SHP77 (cell line): ENCODE measurements at regions not wholly inside any gene's neighbourhood (a gene's known extent, or its start where the extent isn't known, plus 50 kb on each side); places are given as distances from the start of the nearest gene placed in this dataset.
"Not testable (repeated sequence)": the region's sequence is repeated elsewhere in the genome, so short reads cannot be mapped to it uniquely, and the experiment has no call there.

ENCODE experiments used
- DNase-seq, 2 experiments: peaks; one replicate each; lab custom pipeline; 2025; lab: John Stamatoyannopoulos, UW

DNA sequence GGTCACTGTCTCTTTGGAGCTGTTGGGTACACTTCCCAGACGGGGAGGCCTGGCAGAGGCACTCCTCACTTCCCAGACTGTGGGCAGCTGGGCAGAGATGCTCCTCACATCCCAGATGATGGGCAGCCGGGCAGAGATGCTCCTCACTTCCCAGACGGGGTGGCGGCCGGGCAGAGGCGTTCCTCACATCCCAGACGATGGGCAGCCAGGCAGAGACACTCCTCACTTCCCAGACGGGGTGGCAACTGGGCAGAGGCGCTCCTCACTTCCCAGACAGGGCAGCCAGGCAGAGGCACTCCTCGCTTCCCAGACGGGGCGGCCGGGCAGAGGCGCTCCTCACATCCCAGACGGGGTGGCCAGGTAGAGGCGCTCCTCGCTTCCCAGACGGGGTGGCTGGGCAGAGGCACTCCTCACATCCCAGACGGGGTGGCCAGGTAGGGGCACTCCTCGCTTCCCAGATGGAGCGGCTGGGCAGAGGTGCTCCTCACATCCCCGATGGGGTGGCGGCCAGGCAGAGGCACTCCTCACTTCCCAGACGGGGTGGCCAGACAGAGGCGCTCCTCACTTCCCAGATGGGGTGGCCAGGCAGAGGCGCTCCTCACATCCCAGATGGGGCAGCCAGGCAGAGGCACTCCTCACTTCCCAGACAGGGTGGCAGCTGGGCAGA is 833.1 kb upstream of the RAG2 start:
- DNase-seq, result not testable (repeated sequence)

DNA sequence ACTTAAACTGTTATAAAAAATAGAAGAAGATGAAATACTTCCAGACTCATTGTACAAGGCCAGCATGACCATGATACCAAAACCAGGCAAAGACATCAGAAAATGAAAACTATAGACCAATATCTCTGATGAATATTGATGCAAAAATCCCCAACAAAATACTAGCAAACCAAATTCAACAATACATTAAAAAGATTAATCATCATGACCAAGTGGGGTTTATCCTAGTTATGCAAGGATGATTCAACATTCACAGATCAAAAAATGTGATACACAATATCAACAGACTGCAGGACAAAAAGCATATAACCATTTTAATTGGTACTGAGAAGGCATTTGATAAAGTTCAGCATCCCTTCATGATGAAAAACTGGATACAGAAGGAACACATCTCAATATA is 824.5 kb upstream of the RAG2 start:
- DNase-seq, result no peak

DNA sequence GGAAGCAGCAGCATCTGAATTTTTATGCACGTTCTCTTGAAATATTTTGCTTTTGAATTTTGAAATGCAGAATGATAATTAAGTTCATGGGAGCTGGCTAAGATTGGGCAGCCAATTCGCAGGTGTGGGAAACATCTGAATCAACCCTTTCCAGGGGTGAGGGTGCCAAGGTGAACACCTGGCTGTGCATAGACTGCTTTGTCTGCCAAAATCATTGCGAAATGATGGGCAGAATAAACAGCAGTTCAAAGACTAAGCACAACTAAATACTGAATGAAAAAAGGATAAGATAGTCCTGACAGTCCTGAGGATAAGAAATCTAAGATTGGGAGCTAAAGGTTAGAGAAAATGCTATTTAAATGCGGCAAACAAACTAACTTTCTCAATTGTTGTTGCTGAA is 813.3 kb upstream of the RAG2 start:
- no peak for DNase-seq

DNA sequence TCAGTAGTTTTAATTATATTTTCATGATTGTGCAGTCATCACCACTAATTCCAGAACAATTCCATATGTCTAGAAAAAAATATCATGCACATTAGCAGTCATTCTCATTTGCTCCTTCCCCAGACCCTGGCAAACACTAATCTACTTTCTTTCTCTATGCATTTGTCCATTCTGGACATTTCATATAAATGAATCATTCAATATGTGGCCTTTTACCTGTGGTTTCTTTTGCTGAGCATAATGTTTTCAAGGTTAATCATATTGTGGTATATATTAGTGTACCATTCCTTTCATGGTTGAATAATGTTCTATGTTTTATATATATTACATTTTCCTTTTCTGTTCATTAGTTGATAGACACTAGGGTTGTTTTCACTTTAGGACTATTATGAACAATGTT is 811.1 kb upstream of the RAG2 start:
- DNase-seq, result no peak

DNA sequence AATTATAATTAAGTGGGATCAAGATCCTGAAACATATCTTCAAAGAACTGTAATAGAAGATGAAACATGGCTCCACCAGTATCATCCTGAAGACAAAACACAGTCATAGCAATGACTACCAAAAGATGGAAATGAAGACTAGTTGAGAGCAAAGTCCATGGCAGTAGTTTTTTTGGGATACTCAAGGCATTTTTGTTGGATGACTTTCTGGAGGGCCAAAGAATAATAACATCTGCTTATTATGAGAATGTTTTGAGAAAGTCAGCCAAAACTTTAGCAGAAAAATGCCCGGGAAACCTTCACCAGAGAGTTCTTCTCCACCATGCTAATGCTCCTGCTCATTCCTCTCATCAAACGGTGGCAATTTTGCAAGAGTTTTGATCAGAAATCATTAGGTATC is 809.4 kb upstream of the RAG2 start:
- no peak for DNase-seq

DNA sequence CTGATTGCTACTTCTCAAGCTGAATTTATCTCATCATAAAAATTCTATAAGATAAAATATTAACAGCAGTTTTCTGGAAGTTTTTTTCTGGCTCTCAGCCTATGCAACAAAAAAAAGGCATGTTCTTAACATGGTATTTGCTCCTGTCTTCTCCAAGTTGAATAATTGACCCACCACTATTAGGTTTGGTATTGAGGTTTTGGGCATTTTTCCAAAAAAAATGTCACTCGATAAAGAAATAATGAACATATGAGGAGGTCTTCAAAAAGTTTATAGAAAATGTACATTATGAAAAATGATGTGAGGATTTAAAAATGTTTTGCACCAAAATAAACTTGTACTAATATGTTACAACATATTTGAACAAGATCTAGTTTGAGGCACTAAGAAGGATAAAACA is 808.6 kb upstream of the RAG2 start:
- DNase-seq, result no peak

DNA sequence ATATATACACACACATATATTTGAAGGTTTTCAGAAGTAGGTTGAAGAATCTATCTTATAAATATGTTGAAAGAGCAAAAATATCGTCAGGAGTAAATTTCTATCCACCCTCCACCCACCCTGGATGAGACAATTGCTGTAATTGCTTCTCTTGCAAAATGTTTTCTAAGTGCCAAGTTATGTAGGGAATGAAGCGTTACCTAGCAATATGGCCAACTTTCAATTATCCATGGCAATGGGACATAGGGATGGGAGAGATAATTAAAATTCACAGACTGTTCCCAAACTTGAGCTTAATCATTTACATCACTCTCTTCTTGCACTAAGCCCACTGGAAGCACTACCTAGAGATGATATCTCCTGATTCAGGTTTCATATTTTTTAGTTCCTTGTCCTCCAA is 806.2 kb upstream of the RAG2 start:
- DNase-seq, result no peak

DNA sequence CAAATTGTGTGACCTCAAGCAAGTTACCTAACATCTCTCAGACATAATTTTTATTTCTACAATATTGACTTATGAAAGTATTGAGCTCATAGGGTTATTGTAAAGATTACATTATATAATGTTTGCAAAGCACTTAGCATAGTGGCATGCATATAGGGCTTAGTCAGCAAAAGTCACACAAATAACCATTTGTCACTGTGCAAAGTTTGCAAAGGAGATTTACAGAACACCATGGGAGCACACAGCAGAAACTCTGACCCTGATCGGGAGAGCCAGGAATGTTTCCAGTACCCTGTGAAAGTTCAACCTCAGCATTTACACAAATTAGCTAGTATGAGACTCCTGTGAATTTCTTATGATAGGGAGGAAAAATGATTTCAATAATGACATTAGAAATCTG is 804.6 kb upstream of the RAG2 start:
- no peak for DNase-seq

DNA sequence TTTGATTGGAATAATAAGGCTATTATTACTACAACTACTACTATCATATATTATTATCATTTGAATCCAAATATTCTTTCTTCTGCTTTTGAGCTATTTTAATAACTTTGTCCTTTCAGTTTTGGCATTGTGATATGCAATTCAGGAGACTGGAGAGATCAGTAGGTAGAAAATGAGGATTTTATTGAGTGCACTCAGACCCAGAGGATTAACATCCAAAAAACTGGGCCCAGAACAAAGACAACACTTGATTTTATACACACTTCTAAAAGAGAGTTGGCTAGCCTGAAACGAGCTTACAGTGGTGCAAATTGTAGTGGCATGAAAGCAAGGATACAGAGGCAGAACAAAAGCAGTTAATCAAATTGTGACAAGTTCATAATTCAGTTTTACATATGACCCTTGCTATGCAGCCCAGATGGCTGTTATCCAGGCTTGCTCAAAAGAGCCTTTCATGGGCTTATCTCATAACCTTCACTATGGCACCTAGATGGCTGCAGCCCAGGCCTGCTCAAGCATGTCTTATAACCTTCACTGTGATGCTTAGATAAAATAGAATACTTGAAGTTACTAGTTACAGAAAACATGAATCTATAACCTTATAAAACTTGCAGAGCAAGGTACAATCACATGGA is 796.3 kb upstream of the RAG2 start:
- DNase-seq, result no peak

DNA sequence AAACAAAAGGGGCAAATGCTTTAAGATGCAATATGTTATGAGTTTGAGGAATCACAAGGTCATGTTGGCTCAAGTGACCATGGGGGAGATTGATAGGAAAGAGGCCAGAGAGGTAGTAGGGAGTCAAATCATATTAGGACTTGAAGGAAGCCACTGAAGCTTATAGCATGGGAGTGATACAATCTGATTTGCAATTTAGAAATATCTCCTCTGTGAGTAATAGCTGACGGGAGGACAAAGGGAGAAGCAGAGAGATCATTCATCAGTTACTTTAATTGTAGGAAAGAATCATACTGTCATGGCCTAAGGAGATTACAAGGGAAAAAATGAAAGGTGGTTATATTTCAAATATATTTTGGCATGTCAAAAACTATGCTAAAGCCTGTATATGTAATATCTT is 793.6 kb upstream of the RAG2 start:
- no peak for DNase-seq

DNA sequence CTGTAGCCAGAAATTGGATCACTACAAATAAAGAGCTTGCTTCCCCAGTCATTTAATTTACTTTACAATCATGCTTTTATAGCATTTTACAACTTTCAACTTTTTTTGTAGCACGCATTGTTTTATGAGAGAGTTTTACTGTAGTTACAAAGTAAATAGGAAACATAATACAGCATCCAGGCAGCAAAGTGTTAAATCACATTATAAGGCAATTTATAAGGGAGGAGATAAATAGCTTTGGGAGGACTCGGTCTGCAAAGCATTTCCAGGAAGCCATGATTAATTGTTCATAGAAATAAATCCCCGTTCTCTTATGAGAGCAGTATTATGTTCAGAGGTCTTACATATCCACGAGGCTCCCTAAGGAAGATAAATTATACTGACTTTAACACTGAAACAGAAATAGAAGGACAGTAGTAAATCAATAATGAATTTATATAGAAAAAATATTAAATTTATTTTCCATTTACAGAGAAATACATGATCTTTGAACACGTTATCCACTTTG is 792.6 kb upstream of the RAG2 start:
- no peak for DNase-seq

DNA sequence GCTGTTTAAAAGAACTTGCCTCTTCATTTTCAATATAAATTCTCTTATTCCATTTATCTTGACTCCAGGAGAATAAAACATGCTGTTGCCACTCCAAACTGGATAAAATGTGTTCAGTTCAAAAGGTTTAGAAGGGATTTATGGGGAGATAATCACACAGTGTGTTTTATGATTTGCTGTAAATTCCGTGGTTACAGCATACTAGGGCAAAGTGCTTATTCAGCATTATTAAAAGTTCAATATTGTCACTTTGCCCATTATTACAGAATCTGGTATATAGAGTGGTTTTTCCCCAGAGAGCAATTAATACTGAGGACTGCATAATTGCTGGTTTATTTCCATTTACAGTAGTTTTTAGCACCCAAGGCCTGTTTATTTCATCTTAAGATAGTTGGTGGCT is 780.9 kb upstream of the RAG2 start:
- DNase-seq, result no peak

DNA sequence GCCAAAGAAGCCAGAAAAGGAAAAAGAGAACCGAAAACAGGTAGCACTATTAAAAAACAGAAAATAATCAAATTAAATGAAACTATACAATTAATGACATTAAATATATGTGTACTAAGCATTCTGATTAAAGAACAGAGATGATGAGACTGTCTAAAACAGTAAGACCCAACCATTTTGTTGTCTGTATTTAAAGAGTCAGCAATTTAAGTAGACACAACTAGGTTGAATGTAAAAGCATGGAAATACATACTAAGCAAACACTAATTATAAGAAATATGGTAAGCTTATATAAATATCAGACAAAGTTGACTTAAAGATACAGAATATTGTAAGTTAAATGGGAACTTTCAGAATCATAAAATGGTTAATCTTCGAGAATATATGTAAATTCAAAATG is 774.6 kb upstream of the RAG2 start:
- no peak for DNase-seq

DNA sequence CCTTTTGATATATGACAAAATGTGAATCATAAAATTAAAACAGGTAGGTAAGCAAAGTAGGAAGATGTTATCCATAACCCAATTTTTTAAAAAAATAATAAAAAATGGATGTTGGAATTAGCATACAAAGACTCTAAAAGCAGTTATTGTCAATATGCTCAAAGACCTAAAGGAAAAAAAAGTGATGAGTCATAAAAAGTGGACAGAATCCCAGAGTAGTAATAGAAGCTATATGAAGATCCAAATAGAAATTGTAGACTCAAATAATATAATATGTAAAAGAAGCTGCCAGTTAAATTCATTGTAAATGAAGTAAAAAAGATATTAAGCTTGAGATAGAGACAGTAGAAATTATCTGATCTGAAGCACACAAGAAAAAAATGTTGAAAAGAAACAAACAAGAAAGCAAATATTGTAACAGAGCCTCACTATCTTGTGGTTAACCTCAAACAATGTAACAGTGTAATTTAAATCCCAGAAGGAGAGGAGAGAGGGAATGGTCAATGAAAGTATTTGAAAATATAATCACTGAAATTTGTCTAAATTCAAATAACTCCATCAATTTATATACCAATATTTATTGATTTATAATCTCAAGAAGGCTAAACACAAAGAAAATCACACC is 773.4 kb upstream of the RAG2 start:
- no peak for DNase-seq

DNA sequence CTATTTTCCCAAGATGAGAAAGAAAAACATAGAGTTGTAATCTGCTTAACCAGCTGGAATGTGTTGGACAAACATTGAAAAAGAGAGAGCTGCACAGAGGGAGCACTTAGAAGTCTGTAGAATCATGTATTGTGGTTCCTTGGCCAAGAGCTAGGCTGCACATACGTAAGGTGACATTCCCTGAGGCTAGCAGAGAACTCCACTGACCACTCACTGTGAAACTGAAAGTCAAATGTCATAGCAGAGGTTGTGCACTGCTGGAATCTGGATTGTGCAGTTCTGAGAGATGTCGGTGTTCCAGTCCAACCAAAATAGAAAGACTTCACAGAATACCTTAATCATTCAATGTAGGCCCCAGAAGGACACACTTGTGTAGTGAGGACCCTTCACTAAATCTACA is 772.8 kb upstream of the RAG2 start:
- DNase-seq, result no peak

DNA sequence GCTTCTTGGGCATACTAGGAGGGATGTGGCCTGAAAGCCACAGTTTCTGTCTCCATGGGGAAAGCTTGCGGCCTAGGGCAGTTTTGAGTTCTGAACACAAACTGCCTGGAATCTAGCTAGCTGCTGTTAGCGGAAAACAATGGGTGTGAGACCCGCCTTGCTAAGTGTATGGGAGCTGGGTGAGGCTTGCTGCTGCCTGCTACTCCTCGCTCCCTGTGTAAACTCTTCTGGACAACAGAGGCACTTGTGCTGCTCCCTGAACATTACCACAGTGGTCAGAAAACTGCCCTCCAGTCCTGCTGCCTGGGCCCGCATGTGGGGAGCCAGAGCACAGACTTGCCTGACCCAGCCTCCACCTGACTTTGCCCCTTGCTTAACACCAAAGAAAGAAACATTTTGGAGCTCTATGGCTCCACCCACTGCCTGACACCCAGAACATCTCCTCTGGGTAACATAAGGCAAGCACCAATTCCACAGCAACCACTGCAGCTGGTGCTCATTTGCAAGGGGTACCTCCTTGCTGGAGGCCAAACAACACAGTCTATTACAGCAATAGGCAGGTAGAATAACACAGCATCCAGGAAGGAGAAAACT is 766.3 kb upstream of the RAG2 start:
- DNase-seq, result no peak

DNA sequence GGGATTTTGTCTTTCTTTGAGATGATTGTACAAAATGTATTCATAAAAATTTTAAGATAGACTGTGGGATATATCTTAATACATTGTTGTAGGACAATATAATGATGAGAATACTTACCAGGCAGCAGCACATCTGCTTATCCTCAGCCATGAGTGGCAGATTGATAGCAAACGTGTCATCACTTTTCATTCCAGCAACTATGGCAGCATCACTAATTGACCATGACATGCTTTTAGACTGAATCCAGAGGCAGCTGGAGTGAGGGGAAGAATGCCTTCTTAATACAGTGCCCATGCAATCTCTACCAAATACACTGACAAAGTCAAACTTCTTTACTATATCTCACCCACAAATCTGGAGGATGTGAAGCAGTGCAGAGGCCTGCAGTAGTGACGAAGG is 755.2 kb upstream of the RAG2 start:
- no peak for DNase-seq

DNA sequence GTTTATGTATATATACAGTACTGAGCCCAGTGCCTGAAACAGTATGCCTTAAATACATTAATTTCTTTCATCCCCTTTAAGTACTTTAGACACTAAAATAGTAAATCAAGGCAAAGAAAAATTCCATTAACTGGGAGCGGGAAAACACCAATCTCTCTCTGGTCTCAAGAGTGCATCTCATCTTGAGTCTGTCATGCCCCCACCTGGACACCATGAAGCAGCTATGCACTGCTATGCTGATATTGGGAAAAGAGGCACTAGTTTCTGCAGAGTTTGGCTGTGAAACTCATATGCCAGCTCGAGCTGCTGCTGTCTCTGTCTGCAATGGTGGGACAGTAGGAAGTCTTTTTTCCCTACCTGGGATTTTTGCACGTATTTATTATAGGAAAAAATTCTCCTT is 754.4 kb upstream of the RAG2 start:
- DNase-seq, result no peak

DNA sequence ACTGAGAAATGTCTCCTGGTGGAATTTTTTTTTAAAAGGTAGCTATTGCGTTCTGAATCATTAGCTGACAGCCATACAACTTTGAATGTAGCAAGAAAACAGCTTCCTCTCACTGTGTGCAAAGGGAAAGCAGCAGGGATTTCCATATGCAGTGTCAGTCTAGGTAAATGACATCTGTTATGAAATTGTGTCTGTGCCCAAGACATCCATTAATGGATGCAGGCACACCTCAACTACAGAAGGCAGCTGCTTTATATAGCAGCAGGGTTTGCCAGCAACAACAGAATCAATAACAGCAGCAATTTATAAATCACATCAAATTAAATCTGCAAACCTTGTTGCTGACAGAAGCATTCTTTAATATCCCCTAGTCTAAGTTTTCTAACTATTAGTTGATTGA is 745.3 kb upstream of the RAG2 start:
- DNase-seq, result no peak

DNA sequence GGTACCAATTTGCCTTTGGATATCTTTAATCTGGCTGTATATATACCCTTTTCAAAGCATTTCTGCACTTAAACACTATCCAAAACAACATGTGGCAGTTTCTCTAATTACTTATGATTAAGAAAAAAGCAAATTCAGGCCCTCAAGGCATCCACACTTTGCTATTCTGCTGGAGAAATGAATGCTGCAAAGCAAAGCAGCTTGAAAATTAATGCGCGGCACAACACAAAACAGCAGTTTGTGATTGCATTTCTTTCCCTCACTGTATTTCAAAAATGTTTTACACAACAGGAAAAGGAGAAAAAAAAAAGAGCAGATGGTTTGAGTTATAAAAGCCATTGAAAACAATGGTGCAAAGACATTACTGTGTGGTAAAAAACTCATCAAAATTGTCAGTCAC is 738.4 kb upstream of the RAG2 start:
- no peak for DNase-seq

DNA sequence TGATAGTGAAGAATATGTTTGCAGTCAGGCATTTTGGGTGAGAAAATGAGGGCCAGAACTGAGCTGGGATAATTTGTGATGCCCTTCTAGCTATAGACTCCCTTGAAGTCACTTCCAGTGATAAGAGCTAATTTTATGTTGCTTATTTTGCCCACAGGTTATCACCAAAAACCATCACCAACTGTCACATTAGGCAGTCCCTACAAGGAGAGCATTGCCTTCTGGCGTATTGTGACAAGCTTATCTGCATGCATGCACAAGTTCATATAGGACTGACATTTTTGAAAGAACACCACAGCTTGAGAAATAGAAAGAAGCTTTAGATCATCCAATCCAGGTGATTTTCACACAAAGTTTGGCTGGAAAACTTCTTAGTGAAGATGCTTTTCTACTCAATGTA is 735.3 kb upstream of the RAG2 start:
- DNase-seq, result no peak

DNA sequence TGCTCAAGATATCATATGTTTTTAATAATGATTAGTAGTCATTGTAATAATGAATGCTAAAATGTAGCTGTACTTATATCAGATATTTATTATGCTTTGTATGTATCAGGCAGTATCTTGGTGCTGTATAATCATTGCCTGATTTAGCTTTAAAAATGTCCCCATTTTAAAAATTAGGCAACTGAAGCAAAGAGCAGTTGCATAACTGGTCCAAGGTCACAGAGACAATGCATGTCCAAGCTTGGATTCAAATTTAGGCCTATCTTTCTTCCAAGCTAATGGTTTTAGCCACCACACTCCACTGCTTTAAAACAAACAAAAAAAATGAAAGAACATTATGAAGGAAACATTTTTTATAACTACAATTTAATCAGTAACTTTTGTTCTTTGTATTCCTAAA is 725.8 kb upstream of the RAG2 start:
- DNase-seq, result no peak
